Dermis microvascular lymphatic vessel endothelial cell (primary cell): ENCODE measurements at regions not wholly inside any gene's neighbourhood (a gene's known extent, or its start where the extent isn't known, plus 50 kb on each side); places are given as distances from the start of the nearest gene placed in this dataset.
"Not testable (repeated sequence)": the region's sequence is repeated elsewhere in the genome, so short reads cannot be mapped to it uniquely, and the experiment has no call there.

Experiments used
- DNase-seq, 2 donors: peaks; one replicate each; pipeline versions ENCODE4 v3.0.0 to v3.0.0-alpha.2; 2010; ENCODE audit warnings: low read depth in 2 of 2

GRCh38 chr1:173341971-173342370 is 134.8 kb upstream of the TNFSF4 start:
- no peak for DNase-seq

- no peak for DNase-seq
Measured at GRCh38 chr1:173342736-173343135, 134.4 kb upstream of the PRDX6 start.

- no peak for DNase-seq
Measured at GRCh38 chr1:173344034-173344743, 132.9 kb upstream of the PRDX6 start.

GRCh38 chr1:173347282-173347818 is 129.8 kb upstream of the PRDX6 start:
- DNase-seq: no peak

GRCh38 chr1:173352635-173353034 is 124.5 kb upstream of the PRDX6 start:
- not testable (repeated sequence) for DNase-seq

GRCh38 chr1:173353350-173353749 is 123.8 kb upstream of the PRDX6 start:
- no peak for DNase-seq

- no peak for DNase-seq
Measured at GRCh38 chr1:173354937-173355280, 122.2 kb upstream of the PRDX6 start.

GRCh38 chr1:173355281-173356031 is 121.7 kb upstream of the PRDX6 start:
- no peak for DNase-seq

- DNase-seq: no peak
Measured at GRCh38 chr1:173356191-173356762, 120.9 kb upstream of the PRDX6 start.

- DNase-seq: no peak
Measured at GRCh38 chr1:173360487-173361063, 116.6 kb upstream of the PRDX6 start.

- DNase-seq: no peak
Measured at GRCh38 chr1:173362543-173362942, 114.6 kb upstream of the PRDX6 start.

GRCh38 chr1:173364827-173365226 is 112.3 kb upstream of the PRDX6 start:
- no peak for DNase-seq

- no peak for DNase-seq
Measured at GRCh38 chr1:173365341-173365740, 111.8 kb upstream of the PRDX6 start.

- DNase-seq: no peak
Measured at GRCh38 chr1:173367136-173367535, 110.0 kb upstream of the PRDX6 start.

- DNase-seq: not testable (repeated sequence)
Measured at GRCh38 chr1:173370586-173370985, 106.5 kb upstream of the PRDX6 start.

GRCh38 chr1:173376065-173376464 is 101.1 kb upstream of the PRDX6 start:
- not testable (repeated sequence) for DNase-seq

GRCh38 chr1:173377266-173377665 is 99.9 kb upstream of the PRDX6 start:
- DNase-seq: no peak

GRCh38 chr1:173383351-173383750 is 93.8 kb upstream of the PRDX6 start:
- DNase-seq: no peak

- DNase-seq: no peak
Measured at GRCh38 chr1:173388352-173388751, 88.8 kb upstream of the PRDX6 start.

- peak; percentile 67 to 74 for DNase-seq
Measured at GRCh38 chr1:173392895-173393658, 84.1 kb upstream of the PRDX6 start.

GRCh38 chr1:173393659-173394000 is 83.5 kb upstream of the PRDX6 start:
- peak; percentile 19 to 45 for DNase-seq

- DNase-seq: not testable (repeated sequence)
Measured at GRCh38 chr1:173394813-173395212, 82.3 kb upstream of the PRDX6 start.
